Activated gamma-delta T cell treated with Interleukin-2 at 50 U/mL for 16 hours (primary cell): ENCODE measurements at regions not wholly inside any gene's neighbourhood (a gene's known extent, or its start where the extent isn't known, plus 50 kb on each side); places are given as distances from the start of the nearest gene placed in this dataset.
"Not testable (repeated sequence)": the region's sequence is repeated elsewhere in the genome, so short reads cannot be mapped to it uniquely, and the experiment has no call there.

Experiments used
- DNase-seq: peaks from one replicate; pipeline ENCODE4 v3.0.0-alpha.2; 2020

- no peak for DNase-seq
Observed at GRCh38 chr4:1522606-1523005, 116.4 kb upstream of the NKX1-1 start.

GRCh38 chr4:1521821-1522361 lies 115.6 kb upstream of the NKX1-1 start:
- DNase-seq: no peak

GRCh38 chr4:1520795-1521576 lies 114.7 kb upstream of the NKX1-1 start:
- DNase-seq: not testable (repeated sequence)

GRCh38 chr4:1519787-1520661 lies 113.8 kb upstream of the NKX1-1 start:
- DNase-seq: no peak

GRCh38 chr4:1518997-1519700 lies 112.9 kb upstream of the NKX1-1 start:
- no peak for DNase-seq

GRCh38 chr4:1517592-1518411 lies 111.6 kb upstream of the NKX1-1 start:
- DNase-seq: no peak

GRCh38 chr4:1516881-1517480 lies 110.7 kb upstream of the NKX1-1 start:
- no peak for DNase-seq

GRCh38 chr4:1516261-1516660 lies 110.0 kb upstream of the NKX1-1 start:
- DNase-seq: no peak

- DNase-seq: no peak
Observed at GRCh38 chr4:1515763-1516162, 109.5 kb upstream of the NKX1-1 start.

GRCh38 chr4:1515156-1515555 lies 108.9 kb upstream of the NKX1-1 start:
- no peak for DNase-seq

- DNase-seq: no peak
Observed at GRCh38 chr4:1514612-1515011, 108.4 kb upstream of the NKX1-1 start.

- DNase-seq: no peak
Observed at GRCh38 chr4:1513936-1514483, 107.8 kb upstream of the NKX1-1 start.

GRCh38 chr4:1512738-1513660 lies 106.8 kb upstream of the NKX1-1 start:
- DNase-seq: no peak

GRCh38 chr4:1512051-1512737 lies 106.0 kb upstream of the NKX1-1 start:
- DNase-seq: no peak

GRCh38 chr4:1511441-1512041 lies 105.3 kb upstream of the NKX1-1 start:
- no peak for DNase-seq

- DNase-seq: no peak
Observed at GRCh38 chr4:1510931-1511330, 104.7 kb upstream of the NKX1-1 start.

- no peak for DNase-seq
Observed at GRCh38 chr4:1509366-1509765, 103.1 kb upstream of the NKX1-1 start.

GRCh38 chr4:1508161-1509160 lies 102.2 kb upstream of the NKX1-1 start:
- no peak for DNase-seq
